ENCODE measurements at regions not wholly inside any gene's neighbourhood (a gene's known extent, or its start where the extent isn't known, plus 50 kb on each side); places are given as distances from the start of the nearest gene placed in this dataset.
"Not testable (repeated sequence)": the region's sequence is repeated elsewhere in the genome, so short reads cannot be mapped to it uniquely, and the experiment has no call there.

GRCh38 chr9:63787454-63787853, 1497.6 kb downstream of the FOXD4L5 start:
- not testable (repeated sequence) for H3K27me3 ChIP-seq (ENCODE audit: insufficient read depth, low read length); H3K9me3 ChIP-seq (ENCODE audit: low read length); H3F3A ChIP-seq (ENCODE audit: insufficient read depth, low read length); H3K4me2 ChIP-seq (ENCODE audit: low read length); H3K9me2 ChIP-seq (ENCODE audit: low read depth, low read length); H3K4me1 ChIP-seq (ENCODE audit: insufficient read depth, low read length, severe bottlenecking); H3K27ac ChIP-seq (ENCODE audit: low read depth, low read length, poor library complexity, severe bottlenecking); H2AFZ ChIP-seq (ENCODE audit: low read length); H3K4me3 ChIP-seq (ENCODE audit: low read depth, low read length, poor library complexity, severe bottlenecking); H4K20me1 ChIP-seq (ENCODE audit: insufficient read depth, low read length); H3K79me2 ChIP-seq (ENCODE audit: insufficient read depth, low read length); H3K36me3 ChIP-seq (ENCODE audit: insufficient read depth, low read length); H3K9ac ChIP-seq (ENCODE audit: low read length)

DNA sequence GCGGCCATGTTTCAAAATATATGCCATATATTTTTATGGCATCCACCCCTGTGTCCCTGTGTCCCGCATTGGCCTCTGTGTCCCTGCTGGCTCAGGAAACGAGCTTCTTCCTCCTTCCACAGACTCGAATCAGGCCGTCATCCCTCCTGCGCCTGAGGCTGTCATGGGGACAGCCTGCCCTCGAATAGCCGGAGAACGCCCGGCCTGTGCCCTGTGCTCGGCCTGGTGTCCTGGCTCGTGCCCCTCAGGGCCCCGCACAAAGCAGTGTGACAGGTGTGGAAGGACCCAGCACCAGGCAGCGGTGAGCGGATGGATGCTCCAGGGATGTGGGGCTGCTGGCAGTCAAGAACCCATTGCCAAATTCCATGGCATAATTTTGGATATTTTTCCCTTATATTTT, 1500.0 kb downstream of the FOXD4L5 start:
- H3F3A ChIP-seq (ENCODE audit: insufficient read depth, low read length); H3K36me3 ChIP-seq (ENCODE audit: insufficient read depth, low read length); H3K27ac ChIP-seq (ENCODE audit: low read depth, low read length, poor library complexity, severe bottlenecking); H3K9ac ChIP-seq (ENCODE audit: low read length); H3K4me3 ChIP-seq (ENCODE audit: low read depth, low read length, poor library complexity, severe bottlenecking); H3K4me1 ChIP-seq (ENCODE audit: insufficient read depth, low read length, severe bottlenecking); H3K9me3 ChIP-seq (ENCODE audit: low read length); H3K79me2 ChIP-seq (ENCODE audit: insufficient read depth, low read length); H3K9me2 ChIP-seq (ENCODE audit: low read depth, low read length); H2AFZ ChIP-seq (ENCODE audit: low read length); H3K27me3 ChIP-seq (ENCODE audit: insufficient read depth, low read length); H3K4me2 ChIP-seq (ENCODE audit: low read length); H4K20me1 ChIP-seq (ENCODE audit: insufficient read depth, low read length): not testable (repeated sequence)

DNA sequence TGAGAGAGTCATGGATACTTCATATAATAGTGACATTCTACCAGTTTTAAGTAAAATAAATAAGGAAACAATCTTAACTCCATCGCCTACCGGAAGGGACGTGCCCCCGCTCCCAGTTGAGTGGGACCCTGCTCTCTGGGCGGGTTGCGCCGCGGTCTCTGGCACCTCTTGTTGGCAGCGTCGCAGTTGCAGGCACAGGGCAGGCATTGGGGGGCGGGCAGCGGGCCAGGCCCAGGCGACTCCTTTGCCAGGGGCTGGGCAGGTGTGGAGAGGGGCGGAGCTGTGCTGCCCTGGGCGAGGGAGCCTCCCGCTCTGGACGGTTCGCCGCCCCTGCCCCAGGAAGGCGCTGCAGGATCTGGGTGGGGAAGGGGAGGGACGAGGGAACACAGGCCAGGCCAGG, 1500.6 kb downstream of the FOXD4L5 start:
- H3K27ac ChIP-seq (ENCODE audit: low read depth, low read length, poor library complexity, severe bottlenecking); H4K20me1 ChIP-seq (ENCODE audit: insufficient read depth, low read length); H3F3A ChIP-seq (ENCODE audit: insufficient read depth, low read length); H3K4me3 ChIP-seq (ENCODE audit: low read depth, low read length, poor library complexity, severe bottlenecking); H3K4me1 ChIP-seq (ENCODE audit: insufficient read depth, low read length, severe bottlenecking); H2AFZ ChIP-seq (ENCODE audit: low read length); H3K9me3 ChIP-seq (ENCODE audit: low read length); H3K27me3 ChIP-seq (ENCODE audit: insufficient read depth, low read length); H3K36me3 ChIP-seq (ENCODE audit: insufficient read depth, low read length); H3K4me2 ChIP-seq (ENCODE audit: low read length); H3K79me2 ChIP-seq (ENCODE audit: insufficient read depth, low read length); H3K9ac ChIP-seq (ENCODE audit: low read length); H3K9me2 ChIP-seq (ENCODE audit: low read depth, low read length): not testable (repeated sequence)

DNA sequence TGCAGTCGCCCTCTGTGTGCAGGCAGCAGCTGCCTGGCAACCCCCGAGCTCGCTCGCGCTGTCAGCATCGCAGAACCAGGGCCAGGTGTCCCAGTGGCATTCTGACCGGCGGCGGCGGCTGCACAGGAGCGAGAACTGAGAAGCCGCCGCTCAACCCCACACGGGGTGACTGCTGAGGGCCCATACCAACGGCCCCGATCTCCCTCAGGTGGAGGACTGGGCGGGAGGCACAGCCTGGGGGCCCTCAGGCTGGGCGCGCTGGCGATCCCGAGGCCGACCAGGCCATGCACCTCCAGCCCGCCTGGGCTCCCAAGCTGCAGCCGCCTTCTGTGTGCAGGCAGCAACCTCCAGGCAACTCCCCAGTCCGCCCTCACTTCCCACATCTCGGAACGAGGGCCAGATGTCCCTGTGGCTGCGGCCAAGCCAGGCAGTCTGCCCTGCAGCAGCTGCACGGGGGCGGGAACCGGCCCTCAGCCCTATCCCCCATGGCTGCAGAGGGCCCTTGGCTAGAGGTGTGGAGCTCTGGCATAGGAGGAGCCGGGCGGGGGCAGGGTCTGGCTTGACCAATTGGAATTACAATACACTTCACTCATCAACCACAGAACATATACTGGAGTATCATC, 1503.1 kb downstream of the FOXD4L5 start:
- not testable (repeated sequence) for H3K27ac ChIP-seq (ENCODE audit: low read depth, low read length, poor library complexity, severe bottlenecking); H3K9me2 ChIP-seq (ENCODE audit: low read depth, low read length); H3K4me2 ChIP-seq (ENCODE audit: low read length); H3K79me2 ChIP-seq (ENCODE audit: insufficient read depth, low read length); H3K4me1 ChIP-seq (ENCODE audit: insufficient read depth, low read length, severe bottlenecking); H3K9me3 ChIP-seq (ENCODE audit: low read length); H3F3A ChIP-seq (ENCODE audit: insufficient read depth, low read length); H3K9ac ChIP-seq (ENCODE audit: low read length); H3K27me3 ChIP-seq (ENCODE audit: insufficient read depth, low read length); H3K36me3 ChIP-seq (ENCODE audit: insufficient read depth, low read length); H4K20me1 ChIP-seq (ENCODE audit: insufficient read depth, low read length); H2AFZ ChIP-seq (ENCODE audit: low read length); H3K4me3 ChIP-seq (ENCODE audit: low read depth, low read length, poor library complexity, severe bottlenecking)

DNA sequence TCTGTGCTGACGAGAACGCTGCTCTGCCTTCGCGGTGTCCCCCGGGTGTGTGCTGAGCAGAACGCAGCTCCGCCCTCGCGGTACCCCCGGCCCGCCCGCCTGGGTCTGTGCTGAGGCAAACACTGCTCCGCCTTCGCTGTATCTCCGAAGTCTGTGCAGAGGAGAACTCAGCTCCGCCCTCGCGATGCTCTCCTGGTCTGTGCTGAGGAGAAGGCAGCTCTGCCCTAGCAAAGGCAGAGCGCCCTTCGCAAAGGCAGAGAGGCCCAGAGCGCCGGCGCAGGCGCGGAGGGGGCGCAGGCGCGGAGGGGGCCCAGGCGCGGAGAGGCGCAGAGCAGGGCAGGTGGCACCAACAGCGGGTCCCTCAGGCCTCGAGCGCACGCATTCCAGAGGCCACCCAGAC, 1503.6 kb downstream of the FOXD4L5 start:
- H3K4me2 ChIP-seq (ENCODE audit: low read length); H3K9me2 ChIP-seq (ENCODE audit: low read depth, low read length); H3K9ac ChIP-seq (ENCODE audit: low read length); H3K9me3 ChIP-seq (ENCODE audit: low read length); H4K20me1 ChIP-seq (ENCODE audit: insufficient read depth, low read length); H3K27me3 ChIP-seq (ENCODE audit: insufficient read depth, low read length); H3F3A ChIP-seq (ENCODE audit: insufficient read depth, low read length); H3K36me3 ChIP-seq (ENCODE audit: insufficient read depth, low read length); H3K79me2 ChIP-seq (ENCODE audit: insufficient read depth, low read length); H3K4me1 ChIP-seq (ENCODE audit: insufficient read depth, low read length, severe bottlenecking); H2AFZ ChIP-seq (ENCODE audit: low read length); H3K4me3 ChIP-seq (ENCODE audit: low read depth, low read length, poor library complexity, severe bottlenecking); H3K27ac ChIP-seq (ENCODE audit: low read depth, low read length, poor library complexity, severe bottlenecking): not testable (repeated sequence)

DNA sequence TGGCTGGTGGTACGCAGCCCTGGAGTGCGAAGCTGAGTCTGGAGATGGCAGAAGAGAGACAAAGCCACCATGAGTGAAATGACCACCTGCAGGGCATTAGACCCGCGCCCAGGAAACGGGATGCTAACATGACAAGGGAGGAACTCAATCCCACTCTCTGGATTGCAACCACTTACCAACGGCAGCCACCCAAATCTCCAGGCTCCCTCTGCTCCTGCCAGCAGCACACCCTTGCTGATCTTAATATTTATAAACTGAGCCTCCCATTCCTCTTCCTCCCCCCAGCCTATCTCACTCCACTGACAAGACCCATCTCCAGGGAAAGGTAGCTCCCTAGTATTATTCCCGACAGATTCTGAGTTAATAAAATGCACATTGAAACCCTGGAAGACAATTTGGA, 1508.8 kb downstream of the FOXD4L5 start:
- H3K4me2 ChIP-seq (ENCODE audit: low read length); H3K27ac ChIP-seq (ENCODE audit: low read depth, low read length, poor library complexity, severe bottlenecking); H3K4me3 ChIP-seq (ENCODE audit: low read depth, low read length, poor library complexity, severe bottlenecking); H3K27me3 ChIP-seq (ENCODE audit: insufficient read depth, low read length); H2AFZ ChIP-seq (ENCODE audit: low read length); H3K79me2 ChIP-seq (ENCODE audit: insufficient read depth, low read length); H3K36me3 ChIP-seq (ENCODE audit: insufficient read depth, low read length); H3K9me3 ChIP-seq (ENCODE audit: low read length); H3K4me1 ChIP-seq (ENCODE audit: insufficient read depth, low read length, severe bottlenecking); H4K20me1 ChIP-seq (ENCODE audit: insufficient read depth, low read length); H3F3A ChIP-seq (ENCODE audit: insufficient read depth, low read length); H3K9me2 ChIP-seq (ENCODE audit: low read depth, low read length); H3K9ac ChIP-seq (ENCODE audit: low read length): not testable (repeated sequence)

DNA sequence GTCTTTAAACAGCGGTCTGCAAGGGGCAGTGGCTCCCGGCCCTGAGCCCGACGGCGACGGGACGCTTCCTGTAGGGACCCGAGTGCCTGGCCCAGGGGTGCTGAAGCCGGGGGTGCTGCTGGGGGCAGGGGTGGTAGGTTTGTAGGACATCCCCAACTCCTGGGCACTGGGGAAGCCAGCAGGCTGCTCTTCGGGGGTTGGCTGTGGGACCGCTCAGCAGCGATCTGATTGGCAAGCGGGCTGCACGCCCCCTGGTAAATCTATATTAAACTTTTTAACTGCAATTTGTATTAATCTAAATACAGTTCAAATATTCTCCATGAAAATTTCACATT, 1510.0 kb downstream of the FOXD4L5 start:
- not testable (repeated sequence) for H3K36me3 ChIP-seq (ENCODE audit: insufficient read depth, low read length)

DNA sequence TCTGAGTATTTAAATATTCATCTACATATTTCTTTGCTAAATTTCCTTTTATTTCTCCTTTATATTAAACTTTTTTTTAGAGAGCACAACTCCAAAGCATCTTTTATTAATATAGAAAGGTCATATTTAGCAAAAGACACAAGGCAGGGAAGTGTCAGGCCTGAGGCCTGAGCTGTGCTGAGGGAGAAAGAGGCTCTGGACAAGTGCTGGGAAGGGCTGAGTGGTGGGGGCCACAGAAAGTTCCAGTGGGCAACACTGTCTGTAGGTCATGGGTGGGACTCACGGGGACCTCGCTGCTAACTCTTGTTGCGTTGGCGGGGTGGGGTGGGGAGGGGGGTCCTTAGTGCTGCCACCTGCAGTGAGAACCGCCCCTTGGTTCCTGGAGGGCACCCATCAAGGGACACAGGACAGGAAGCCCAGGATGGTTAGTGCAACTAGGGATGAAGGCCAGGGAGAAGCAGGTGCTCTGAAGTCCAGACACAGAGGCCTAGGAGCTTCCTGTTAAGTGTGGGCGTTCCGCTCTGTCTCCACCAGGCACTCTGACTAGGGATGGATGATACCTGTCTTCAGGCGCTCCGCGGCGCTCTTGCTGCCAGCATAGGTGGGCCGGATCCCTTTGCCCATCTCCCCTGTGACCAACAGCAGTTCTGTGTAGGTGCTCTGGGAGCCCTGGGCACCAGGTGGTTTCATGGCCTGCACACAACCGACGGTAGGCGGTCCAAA, 1510.5 kb downstream of the FOXD4L5 start:
- H3F3A ChIP-seq (ENCODE audit: insufficient read depth, low read length); H3K9me3 ChIP-seq (ENCODE audit: low read length); H3K27me3 ChIP-seq (ENCODE audit: insufficient read depth, low read length); H3K4me2 ChIP-seq (ENCODE audit: low read length); H3K9me2 ChIP-seq (ENCODE audit: low read depth, low read length); H2AFZ ChIP-seq (ENCODE audit: low read length); H4K20me1 ChIP-seq (ENCODE audit: insufficient read depth, low read length); H3K27ac ChIP-seq (ENCODE audit: low read depth, low read length, poor library complexity, severe bottlenecking); H3K4me1 ChIP-seq (ENCODE audit: insufficient read depth, low read length, severe bottlenecking); H3K36me3 ChIP-seq (ENCODE audit: insufficient read depth, low read length); H3K9ac ChIP-seq (ENCODE audit: low read length); H3K4me3 ChIP-seq (ENCODE audit: low read depth, low read length, poor library complexity, severe bottlenecking); H3K79me2 ChIP-seq (ENCODE audit: insufficient read depth, low read length): not testable (repeated sequence)

More for the DNA sequence above, 1510.0 kb downstream of the FOXD4L5 start:
- not testable (repeated sequence) for H4K20me1 ChIP-seq (ENCODE audit: insufficient read depth, low read length); H3F3A ChIP-seq (ENCODE audit: insufficient read depth, low read length); H3K4me3 ChIP-seq (ENCODE audit: low read depth, low read length, poor library complexity, severe bottlenecking); H3K4me2 ChIP-seq (ENCODE audit: low read length); H3K9ac ChIP-seq (ENCODE audit: low read length); H3K27me3 ChIP-seq (ENCODE audit: insufficient read depth, low read length); H3K27ac ChIP-seq (ENCODE audit: low read depth, low read length, poor library complexity, severe bottlenecking); H3K79me2 ChIP-seq (ENCODE audit: insufficient read depth, low read length); H3K9me2 ChIP-seq (ENCODE audit: low read depth, low read length); H3K4me1 ChIP-seq (ENCODE audit: insufficient read depth, low read length, severe bottlenecking); H3K9me3 ChIP-seq (ENCODE audit: low read length); H2AFZ ChIP-seq (ENCODE audit: low read length)
